Epithelial cell of proximal tubule (primary cell): ENCODE measurements at regions not wholly inside any gene's neighbourhood (a gene's known extent, or its start where the extent isn't known, plus 50 kb on each side); places are given as distances from the start of the nearest gene placed in this dataset.

Experiments used
- DNase-seq: peaks from one replicate; pipeline ENCODE4 v3.0.0-alpha.2; 2011; ENCODE audit warnings: low read depth
- H3K4me3 ChIP-seq: 2 replicates; pipeline ENCODE4 v1.5.1; 2011; ENCODE audit warnings: low read depth, mild to moderate bottlenecking, low read length
- CTCF ChIP-seq: conservative IDR thresholded peaks from 2 replicates; pipeline ENCODE4 v1.5.1; 2012; ENCODE audit warnings: low read depth, mild to moderate bottlenecking, low read length

- no peak for DNase-seq
- H3K4me3 ChIP-seq = no peak overlapping the region
- no peak for TF ChIP-seq CTCF
Measured at GRCh38 chr2:123136419-123136818, 888.7 kb upstream of the CNTNAP5 start.

GRCh38 chr2:123144082-123144481 is 881.0 kb upstream of the CNTNAP5 start:
- DNase-seq = no peak
- no peak overlapping the region for H3K4me3 ChIP-seq

GRCh38 chr2:123153041-123153440 is 872.0 kb upstream of the CNTNAP5 start:
- no peak for TF ChIP-seq CTCF
- H3K4me3 ChIP-seq = no peak overlapping the region
- DNase-seq = no peak

More at GRCh38 chr2:123144082-123144481, 881.0 kb upstream of the CNTNAP5 start:
- no peak for TF ChIP-seq CTCF

- H3K4me3 ChIP-seq = no peak overlapping the region
- TF ChIP-seq CTCF = no peak
- DNase-seq = no peak
Measured at GRCh38 chr2:123154195-123154594, 870.9 kb upstream of the CNTNAP5 start.

- H3K4me3 ChIP-seq = no peak overlapping the region
- no peak for DNase-seq
- TF ChIP-seq CTCF = no peak
Measured at GRCh38 chr2:123157016-123157415, 868.1 kb upstream of the CNTNAP5 start.

GRCh38 chr2:123162400-123163016 is 862.6 kb upstream of the CNTNAP5 start:
- no peak overlapping the region for H3K4me3 ChIP-seq
- DNase-seq = no peak
- no peak for TF ChIP-seq CTCF

GRCh38 chr2:123163398-123163797 is 861.7 kb upstream of the CNTNAP5 start:
- no peak for DNase-seq
- no peak overlapping the region for H3K4me3 ChIP-seq
- TF ChIP-seq CTCF = no peak
